ENCODE measurements at regions not wholly inside any gene's neighbourhood (a gene's known extent, or its start where the extent isn't known, plus 50 kb on each side); places are given as distances from the start of the nearest gene placed in this dataset.

DNA sequence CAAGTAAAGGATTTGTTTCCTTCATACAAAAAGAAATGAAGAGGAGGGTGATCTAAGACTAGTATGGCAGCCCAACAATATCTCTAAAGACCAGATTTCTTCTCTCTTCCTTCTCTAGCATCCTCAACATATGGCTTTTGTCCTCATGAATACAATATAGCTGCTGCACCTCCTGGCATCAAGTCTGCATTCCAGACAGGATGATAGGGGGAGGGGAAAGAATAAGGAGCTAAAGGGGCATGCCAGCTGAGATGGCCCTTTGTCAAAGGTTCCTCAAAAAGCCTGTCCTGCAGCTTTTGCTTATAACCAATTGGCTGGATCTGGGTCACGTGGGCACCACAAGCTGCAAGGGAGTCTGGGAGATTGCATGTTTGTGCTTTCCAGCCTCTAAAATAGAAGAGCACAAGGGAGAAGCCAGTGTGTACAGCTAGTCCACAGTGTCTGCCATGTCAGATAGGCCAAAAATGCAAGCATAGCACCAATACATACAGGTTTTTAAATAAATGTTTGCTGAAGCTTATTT is 132.6 kb downstream of the BCOR start:
- TF ChIP-seq ZBTB20 (tag by site-specific recombination; IDR thresholded peaks at IDR 0.05) (no peak), ZBTB8A (tag by site-specific recombination; IDR thresholded peaks at IDR 0.05) (no peak), ZNF654 (tag by site-specific recombination; IDR thresholded peaks at IDR 0.05; ENCODE audit: low read depth) (no peak), KLF16 (tag by site-specific recombination; IDR thresholded peaks at IDR 0.05) (no peak), ZNF302 (tag by site-specific recombination; IDR thresholded peaks at IDR 0.05; ENCODE audit: low read depth) (no peak), ZNF701 (tag by site-specific recombination; IDR thresholded peaks at IDR 0.05) (no peak)
- TF ChIP-seq, protein P1, sequence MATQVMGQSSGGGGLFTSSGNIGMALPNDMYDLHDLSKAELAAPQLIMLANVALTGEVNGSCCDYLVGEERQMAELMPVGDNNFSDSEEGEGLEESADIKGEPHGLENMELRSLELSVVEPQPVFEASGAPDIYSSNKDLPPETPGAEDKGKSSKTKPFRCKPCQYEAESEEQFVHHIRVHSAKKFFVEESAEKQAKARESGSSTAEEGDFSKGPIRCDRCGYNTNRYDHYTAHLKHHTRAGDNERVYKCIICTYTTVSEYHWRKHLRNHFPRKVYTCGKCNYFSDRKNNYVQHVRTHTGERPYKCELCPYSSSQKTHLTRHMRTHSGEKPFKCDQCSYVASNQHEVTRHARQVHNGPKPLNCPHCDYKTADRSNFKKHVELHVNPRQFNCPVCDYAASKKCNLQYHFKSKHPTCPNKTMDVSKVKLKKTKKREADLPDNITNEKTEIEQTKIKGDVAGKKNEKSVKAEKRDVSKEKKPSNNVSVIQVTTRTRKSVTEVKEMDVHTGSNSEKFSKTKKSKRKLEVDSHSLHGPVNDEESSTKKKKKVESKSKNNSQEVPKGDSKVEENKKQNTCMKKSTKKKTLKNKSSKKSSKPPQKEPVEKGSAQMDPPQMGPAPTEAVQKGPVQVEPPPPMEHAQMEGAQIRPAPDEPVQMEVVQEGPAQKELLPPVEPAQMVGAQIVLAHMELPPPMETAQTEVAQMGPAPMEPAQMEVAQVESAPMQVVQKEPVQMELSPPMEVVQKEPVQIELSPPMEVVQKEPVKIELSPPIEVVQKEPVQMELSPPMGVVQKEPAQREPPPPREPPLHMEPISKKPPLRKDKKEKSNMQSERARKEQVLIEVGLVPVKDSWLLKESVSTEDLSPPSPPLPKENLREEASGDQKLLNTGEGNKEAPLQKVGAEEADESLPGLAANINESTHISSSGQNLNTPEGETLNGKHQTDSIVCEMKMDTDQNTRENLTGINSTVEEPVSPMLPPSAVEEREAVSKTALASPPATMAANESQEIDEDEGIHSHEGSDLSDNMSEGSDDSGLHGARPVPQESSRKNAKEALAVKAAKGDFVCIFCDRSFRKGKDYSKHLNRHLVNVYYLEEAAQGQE (tag by site-specific recombination; IDR thresholded peaks at IDR 0.05), result no peak
- TF ChIP-seq, protein P2, sequence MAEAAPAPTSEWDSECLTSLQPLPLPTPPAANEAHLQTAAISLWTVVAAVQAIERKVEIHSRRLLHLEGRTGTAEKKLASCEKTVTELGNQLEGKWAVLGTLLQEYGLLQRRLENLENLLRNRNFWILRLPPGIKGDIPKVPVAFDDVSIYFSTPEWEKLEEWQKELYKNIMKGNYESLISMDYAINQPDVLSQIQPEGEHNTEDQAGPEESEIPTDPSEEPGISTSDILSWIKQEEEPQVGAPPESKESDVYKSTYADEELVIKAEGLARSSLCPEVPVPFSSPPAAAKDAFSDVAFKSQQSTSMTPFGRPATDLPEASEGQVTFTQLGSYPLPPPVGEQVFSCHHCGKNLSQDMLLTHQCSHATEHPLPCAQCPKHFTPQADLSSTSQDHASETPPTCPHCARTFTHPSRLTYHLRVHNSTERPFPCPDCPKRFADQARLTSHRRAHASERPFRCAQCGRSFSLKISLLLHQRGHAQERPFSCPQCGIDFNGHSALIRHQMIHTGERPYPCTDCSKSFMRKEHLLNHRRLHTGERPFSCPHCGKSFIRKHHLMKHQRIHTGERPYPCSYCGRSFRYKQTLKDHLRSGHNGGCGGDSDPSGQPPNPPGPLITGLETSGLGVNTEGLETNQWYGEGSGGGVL (tag by site-specific recombination; IDR thresholded peaks at IDR 0.05), result no peak
- TF ChIP-seq, protein P3, sequence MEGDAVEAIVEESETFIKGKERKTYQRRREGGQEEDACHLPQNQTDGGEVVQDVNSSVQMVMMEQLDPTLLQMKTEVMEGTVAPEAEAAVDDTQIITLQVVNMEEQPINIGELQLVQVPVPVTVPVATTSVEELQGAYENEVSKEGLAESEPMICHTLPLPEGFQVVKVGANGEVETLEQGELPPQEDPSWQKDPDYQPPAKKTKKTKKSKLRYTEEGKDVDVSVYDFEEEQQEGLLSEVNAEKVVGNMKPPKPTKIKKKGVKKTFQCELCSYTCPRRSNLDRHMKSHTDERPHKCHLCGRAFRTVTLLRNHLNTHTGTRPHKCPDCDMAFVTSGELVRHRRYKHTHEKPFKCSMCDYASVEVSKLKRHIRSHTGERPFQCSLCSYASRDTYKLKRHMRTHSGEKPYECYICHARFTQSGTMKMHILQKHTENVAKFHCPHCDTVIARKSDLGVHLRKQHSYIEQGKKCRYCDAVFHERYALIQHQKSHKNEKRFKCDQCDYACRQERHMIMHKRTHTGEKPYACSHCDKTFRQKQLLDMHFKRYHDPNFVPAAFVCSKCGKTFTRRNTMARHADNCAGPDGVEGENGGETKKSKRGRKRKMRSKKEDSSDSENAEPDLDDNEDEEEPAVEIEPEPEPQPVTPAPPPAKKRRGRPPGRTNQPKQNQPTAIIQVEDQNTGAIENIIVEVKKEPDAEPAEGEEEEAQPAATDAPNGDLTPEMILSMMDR (tag by site-specific recombination; IDR thresholded peaks at IDR 0.05), result no peak
- TF ChIP-seq, protein P4, sequence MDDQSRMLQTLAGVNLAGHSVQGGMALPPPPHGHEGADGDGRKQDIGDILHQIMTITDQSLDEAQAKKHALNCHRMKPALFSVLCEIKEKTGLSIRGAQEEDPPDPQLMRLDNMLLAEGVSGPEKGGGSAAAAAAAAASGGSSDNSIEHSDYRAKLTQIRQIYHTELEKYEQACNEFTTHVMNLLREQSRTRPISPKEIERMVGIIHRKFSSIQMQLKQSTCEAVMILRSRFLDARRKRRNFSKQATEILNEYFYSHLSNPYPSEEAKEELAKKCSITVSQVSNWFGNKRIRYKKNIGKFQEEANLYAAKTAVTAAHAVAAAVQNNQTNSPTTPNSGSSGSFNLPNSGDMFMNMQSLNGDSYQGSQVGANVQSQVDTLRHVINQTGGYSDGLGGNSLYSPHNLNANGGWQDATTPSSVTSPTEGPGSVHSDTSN (CRISPR knock-in tag; IDR thresholded peaks at IDR 0.05), result no peak

All from HEK293 (cell line).